HepG2 (cell line): ENCODE measurements at regions not wholly inside any gene's neighbourhood (a gene's known extent, or its start where the extent isn't known, plus 50 kb on each side); places are given as distances from the start of the nearest gene placed in this dataset.

ENCODE experiments used
- ATAC-seq: fragments of 200-7000 bp; cut with Tn5 transposase; 3 replicates; pipeline ENCODE4 v1.9.1; 2020; ENCODE audit warnings: mild to moderate bottlenecking, moderate library complexity
- BruUV-seq: library from RNA; stranded (reverse); fragments of 400-500 nt; replicated peaks from 2 replicates; lab custom pipeline; 2021; lab: Mats Ljungman, UMichigan
- CTCF ChIA-PET: fragments of 300-600 bp; formaldehyde crosslinking; extraction: SDS; loops from one replicate; lab custom pipeline; 2021; ENCODE audit warnings: low total read pairs, inconsistent platforms, low intra/inter-chr PET ratio; lab: Yijun Ruan, JAX
- POLR2A ChIA-PET: fragments of 350-600 bp; sonication (Branson Sonifier 250); formaldehyde crosslinking; loops from one replicate; lab custom pipeline; 2020; ENCODE audit warnings: antibody characterized with exemption, inconsistent platforms; lab: Yijun Ruan, JAX
- DNase-seq: peaks from one replicate; pipeline ENCODE4 v3.0.0-alpha.2; 2015; ENCODE audit warnings: low spot score
- FAIRE-seq: peaks from 3 replicates; lab custom pipeline; 2011; peaks lifted over from hg19 to GRCh38; lab: Jason Lieb, UNC
- H2AFZ ChIP-seq: one replicate; pipeline ENCODE4 v1.6.1; 2011; ENCODE audit warnings: low read length, inconsistent platforms
- H3K27ac ChIP-seq: fragments of 300-600 bp; 3 replicates; pipeline ENCODE4 v1.8.0; 2011; ENCODE audit warnings: mixed run types, mild to moderate bottlenecking, mixed read lengths, low read length, inconsistent platforms; ENCODE audit not compliant: insufficient read depth; ENCODE audit errors: extremely low read length
- H3K27me3 ChIP-seq, 2 experiments: fragments of 200-600 bp in 1 of 2; 2 replicates in 1 of 2; 3 replicates in 1 of 2; pipeline versions ENCODE4 v1.6.0 to v1.8.0; 2011; ENCODE audit warnings: low read length in 2 of 2, mild to moderate bottlenecking in 2 of 2, moderate library complexity in 2 of 2, inconsistent platforms in 1 of 2; ENCODE audit not compliant: insufficient read depth in 2 of 2, control insufficient read depth in 1 of 2
- H3K36me3 ChIP-seq, 2 experiments: fragments of 200-600 bp in 1 of 2; replicated peaks in 1 of 2; 2 replicates in 1 of 2; 3 replicates in 1 of 2; pipeline versions ENCODE4 v1.5.1 to v1.8.0; 2011; ENCODE audit warnings: low read length in 2 of 2, inconsistent platforms in 1 of 2; ENCODE audit not compliant: insufficient read depth in 2 of 2, control insufficient read depth in 1 of 2
- H3K4me1 ChIP-seq: 2 replicates; pipeline ENCODE4 v1.5.1; 2012; ENCODE audit warnings: low read length, inconsistent platforms; ENCODE audit not compliant: insufficient read depth
- H3K4me2 ChIP-seq: 2 replicates; pipeline ENCODE4 v1.6.0; 2011; ENCODE audit warnings: low read depth, low read length, inconsistent platforms
- H3K4me3 ChIP-seq, 3 experiments: fragments of 200-600 bp in 1 of 3; sonication (generic), shearing (Covaris generic) in 1 of 3; replicated peaks in 1 of 3; 2 replicates each; pipeline ENCODE4 v1.5.1; 2011 to 2016; ENCODE audit warnings: low read length in 3 of 3, inconsistent platforms in 2 of 3, low read depth in 2 of 3, mild to moderate bottlenecking in 2 of 3, control low read depth in 1 of 3, mixed read lengths in 1 of 3; ENCODE audit not compliant: insufficient read depth in 1 of 3
- H3K79me2 ChIP-seq: one replicate; pipeline ENCODE4 v1.6.1; 2011; ENCODE audit warnings: low read length, inconsistent platforms; ENCODE audit not compliant: insufficient read depth
- H3K9ac ChIP-seq: 2 replicates; pipeline ENCODE4 v1.6.0; 2011; ENCODE audit warnings: mild to moderate bottlenecking, low read depth, low read length, inconsistent platforms; ENCODE audit not compliant: insufficient read depth
- H3K9me3 ChIP-seq: 2 replicates; pipeline ENCODE4 v1.5.1; 2012; ENCODE audit warnings: mild to moderate bottlenecking, low read length
- H4K20me1 ChIP-seq: 2 replicates; pipeline ENCODE4 v1.6.0; 2011; ENCODE audit warnings: inconsistent platforms, mild to moderate bottlenecking, low read length, moderate library complexity; ENCODE audit not compliant: insufficient read depth
- DDIT3 ChIP-seq: sonication (generic); formaldehyde crosslinking; IDR thresholded peaks from 2 replicates; pipeline ENCODE4 v1.4.0; 2020; ENCODE audit warnings: mild to moderate bottlenecking, missing genetic modification reagents
- FOXO1 ChIP-seq: sonication (generic); formaldehyde crosslinking; IDR thresholded peaks from 2 replicates; pipeline ENCODE4 v1.4.0; 2020; ENCODE audit warnings: missing genetic modification reagents
- POLR2G ChIP-seq: fragments of 200-400 bp; formaldehyde crosslinking; IDR thresholded peaks from 2 replicates; pipeline ENCODE4 v1.6.1; 2018; ENCODE audit warnings: mild to moderate bottlenecking, low read depth, low read length, moderate library complexity
- SNAPC5 ChIP-seq: sonication (generic); formaldehyde crosslinking; IDR thresholded peaks from 2 replicates; pipeline ENCODE4 v1.8.1; 2023; ENCODE audit warnings: mild to moderate bottlenecking, missing genetic modification reagents, borderline replicate concordance
- TEAD2 ChIP-seq: sonication (generic); formaldehyde crosslinking; IDR thresholded peaks from 2 replicates; pipeline ENCODE4 v1.9.0; 2021; ENCODE audit warnings: missing genetic modification reagents
- TFDP2 ChIP-seq: sonication (generic); formaldehyde crosslinking; IDR thresholded peaks from 2 replicates; pipeline ENCODE4 v1.4.0; 2020; ENCODE audit warnings: missing genetic modification reagents
- ZNF468 ChIP-seq: sonication (generic); formaldehyde crosslinking; IDR thresholded peaks from 2 replicates; pipeline ENCODE4 v1.8.0; 2022; ENCODE audit warnings: mild to moderate bottlenecking, moderate library complexity, missing genetic modification reagents
- ZNF513 ChIP-seq: sonication (generic); formaldehyde crosslinking; conservative IDR thresholded peaks from 2 replicates; pipeline ENCODE4 v1.5.0; 2020; ENCODE audit warnings: missing genetic modification reagents
- WGBS: methylation state at CpG from one replicate; pipeline ENCODE4 v1.1.6; 2017; ENCODE audit warnings: low lambda C conversion rate; 5-methylcytosine and 5-hydroxymethylcytosine counted together
- in situ Hi-C: cut with HindIII; loops from 2 replicates; pipeline ENCODE4 v1.10.0; 2017; ENCODE audit warnings: low pct_unique_long_range_greater_than_20kb; ENCODE audit not compliant: extremely low pct_ligation_motif_present
- intact Hi-C: fragments of 100-400 bp; cut with micrococcal nuclease; formaldehyde crosslinking; loops from one replicate; pipeline ENCODE4 v1.10.0; 2022; ENCODE audit not compliant: unreplicated experiment

GRCh38 chr5:52603778-52604554 is 183.8 kb upstream of the ITGA1 start (continued):
- TF ChIP-seq ZNF513 (CRISPR knock-in tag) (no peak), POLR2G (no peak), DDIT3 (CRISPR knock-in tag) (no peak), SNAPC5 (no peak), FOXO1 (no peak), TFDP2 (CRISPR knock-in tag) (no peak)

- H3K4me2 ChIP-seq: no peak overlapping the region
- no peaks in the 10 kb centered on the region for H3K79me2 ChIP-seq
- ChIA-PET CTCF (no interaction called here), POLR2A (no interaction called here)
- no peaks in the 10 kb centered on the region for H3K4me1 ChIP-seq
- intact Hi-C loops: no loop called here
- no peaks in the 10 kb centered on the region; a peak in 1 of 5 replicates for H3K27me3 ChIP-seq
- no peak overlapping the region for H3K27ac ChIP-seq
- H4K20me1 ChIP-seq: no peaks in the 10 kb centered on the region
- WGBS: 10% methylated on average over 6 of the region's 6 CpGs
- H3K9ac ChIP-seq: no peak overlapping the region
- H3K9me3 ChIP-seq: no peaks in the 10 kb centered on the region
- ATAC-seq: no peak
- no peaks in the 10 kb centered on the region for H3K36me3 ChIP-seq
- in situ Hi-C loops: no loop called here
- TF ChIP-seq ZNF468 (CRISPR knock-in tag) (no peak), TEAD2 (CRISPR knock-in tag) (no peak)
- TF ChIP-seq, all 625 proteins: peak for 0
- no peak for FAIRE-seq
- no peak overlapping the region for H3K4me3 ChIP-seq
- no TSS peak for BruUV-seq
- H2AFZ ChIP-seq: no peak overlapping the region
- no peak for DNase-seq
Observed at GRCh38 chr5:52605317-52606313, 182.1 kb upstream of the ITGA1 start.
